A673 (cell line): ENCODE measurements at regions not wholly inside any gene's neighbourhood (a gene's known extent, or its start where the extent isn't known, plus 50 kb on each side); places are given as distances from the start of the nearest gene placed in this dataset.

Source experiments
- BruUV-seq: library from RNA; stranded (reverse); fragments of 400-500 nt; replicated peaks from 2 replicates; lab custom pipeline; 2021; lab: Mats Ljungman, UMichigan
- CTCF ChIA-PET: fragments of 300-600 bp; sonication (Branson Sonifier 250); formaldehyde crosslinking; loops from one replicate; lab custom pipeline; 2022; ENCODE audit warnings: antibody characterized with exemption; lab: Charles Lee
- POLR2A ChIA-PET: fragments of 300-600 bp; sonication (Branson Sonifier 250); formaldehyde crosslinking; loops from one replicate; lab custom pipeline; 2022; ENCODE audit warnings: antibody characterized with exemption; ENCODE audit not compliant: low non-redundant PET; lab: Charles Lee
- DNase-seq: peaks from one replicate; pipeline ENCODE4 v3.0.0-alpha.2; 2015; ENCODE audit warnings: low spot score
- H3K27ac ChIP-seq: fragments of 200-600 bp; sonication (generic); 2 replicates; pipeline ENCODE4 v1.5.1; 2016; ENCODE audit warnings: mixed run types, low read depth, mild to moderate bottlenecking, mixed read lengths, antibody characterized with exemption, low read length; ENCODE audit not compliant: poor library complexity, severe bottlenecking
- H3K27me3 ChIP-seq: fragments of 200-600 bp; sonication (generic); replicated peaks from 2 replicates; pipeline ENCODE4 v1.6.1; 2017; ENCODE audit warnings: mixed run types, low read depth, mild to moderate bottlenecking, mixed read lengths, antibody characterized with exemption, low read length; ENCODE audit not compliant: insufficient read depth, poor library complexity
- H3K36me3 ChIP-seq: fragments of 200-600 bp; sonication (generic); 2 replicates; pipeline ENCODE4 v1.6.1; 2016; ENCODE audit warnings: mixed run types, mild to moderate bottlenecking, mixed read lengths, antibody characterized with exemption, low read length; ENCODE audit not compliant: insufficient read depth, poor library complexity, severe bottlenecking
- H3K4me1 ChIP-seq: fragments of 200-600 bp; sonication (generic); 2 replicates; pipeline ENCODE4 v1.6.1; 2017; ENCODE audit warnings: mixed run types, mild to moderate bottlenecking, mixed read lengths, antibody characterized with exemption, low read length; ENCODE audit not compliant: insufficient read depth, poor library complexity, severe bottlenecking
- H3K4me3 ChIP-seq: fragments of 200-600 bp; sonication (generic); 2 replicates; pipeline ENCODE4 v1.5.1; 2016; ENCODE audit warnings: low read depth, mixed run types, mild to moderate bottlenecking, mixed read lengths, low read length; ENCODE audit not compliant: poor library complexity, severe bottlenecking
- H3K9me3 ChIP-seq: fragments of 200-600 bp; sonication (generic); 2 replicates; pipeline ENCODE4 v1.6.1; 2016; ENCODE audit warnings: mixed run types, low read depth, mild to moderate bottlenecking, mixed read lengths, antibody characterized with exemption, low read length; ENCODE audit not compliant: poor library complexity, severe bottlenecking
- EZH2 ChIP-seq: fragments of 200-600 bp; sonication (generic); IDR thresholded peaks from 2 replicates; pipeline ENCODE4 v1.6.1; 2017; ENCODE audit warnings: borderline replicate concordance, low read depth, mild to moderate bottlenecking, mixed read lengths, antibody characterized with exemption, low read length; ENCODE audit not compliant: poor library complexity, severe bottlenecking
- intact Hi-C: fragments of 100-400 bp; cut with micrococcal nuclease; formaldehyde crosslinking; loops from one replicate; pipeline ENCODE4 v1.10.0; 2022; ENCODE audit not compliant: unreplicated experiment
- TF ChIP-seq, protein P1 (sequence below): fragments of 300-800, 200-600 bp; sonication (generic); conservative IDR thresholded peaks from 2 replicates; pipeline ENCODE4 v1.5.1; 2017; ENCODE audit warnings: low read depth, mild to moderate bottlenecking, antibody characterized with exemption, low read length, moderate library complexity, mixed read lengths

DNA sequence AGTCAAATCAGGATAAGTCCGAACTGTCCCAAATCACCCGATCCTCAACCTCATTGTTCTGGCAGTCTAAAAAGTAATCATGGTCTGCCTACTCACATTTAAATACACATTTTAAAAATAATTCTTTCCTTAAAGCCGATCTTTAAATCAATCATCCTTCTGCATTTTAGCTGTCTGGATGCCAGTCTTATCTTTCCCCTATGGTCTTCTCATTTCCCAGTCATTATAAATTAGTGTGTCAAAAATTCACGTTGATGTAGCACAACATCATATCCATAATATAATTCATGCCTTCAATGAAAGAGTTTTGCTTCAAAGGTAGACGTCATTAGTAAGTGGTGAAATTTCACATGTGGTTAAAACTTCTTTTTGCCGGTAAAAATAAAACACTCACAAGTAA, 108.1 kb upstream of the FRG1 start:
- Histone ChIP-seq H3K27me3 (peaks cover 46% of the 10 kb centered on the region), H3K36me3 (no peaks in the 10 kb centered on the region), H3K4me1 (no peaks in the 10 kb centered on the region), H3K9me3 (no peaks in the 10 kb centered on the region), H3K27ac (no peak overlapping the region), H3K4me3 (no peak overlapping the region)
- intact Hi-C loops: no loop called here
- no peak for DNase-seq
- POLR2A ChIA-PET: no interaction called here
- BruUV-seq: no TSS peak
- TF ChIP-seq, protein P1, sequence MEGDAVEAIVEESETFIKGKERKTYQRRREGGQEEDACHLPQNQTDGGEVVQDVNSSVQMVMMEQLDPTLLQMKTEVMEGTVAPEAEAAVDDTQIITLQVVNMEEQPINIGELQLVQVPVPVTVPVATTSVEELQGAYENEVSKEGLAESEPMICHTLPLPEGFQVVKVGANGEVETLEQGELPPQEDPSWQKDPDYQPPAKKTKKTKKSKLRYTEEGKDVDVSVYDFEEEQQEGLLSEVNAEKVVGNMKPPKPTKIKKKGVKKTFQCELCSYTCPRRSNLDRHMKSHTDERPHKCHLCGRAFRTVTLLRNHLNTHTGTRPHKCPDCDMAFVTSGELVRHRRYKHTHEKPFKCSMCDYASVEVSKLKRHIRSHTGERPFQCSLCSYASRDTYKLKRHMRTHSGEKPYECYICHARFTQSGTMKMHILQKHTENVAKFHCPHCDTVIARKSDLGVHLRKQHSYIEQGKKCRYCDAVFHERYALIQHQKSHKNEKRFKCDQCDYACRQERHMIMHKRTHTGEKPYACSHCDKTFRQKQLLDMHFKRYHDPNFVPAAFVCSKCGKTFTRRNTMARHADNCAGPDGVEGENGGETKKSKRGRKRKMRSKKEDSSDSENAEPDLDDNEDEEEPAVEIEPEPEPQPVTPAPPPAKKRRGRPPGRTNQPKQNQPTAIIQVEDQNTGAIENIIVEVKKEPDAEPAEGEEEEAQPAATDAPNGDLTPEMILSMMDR: no peak
- TF ChIP-seq EZH2: no peak
- CTCF ChIA-PET: no interaction called here

DNA sequence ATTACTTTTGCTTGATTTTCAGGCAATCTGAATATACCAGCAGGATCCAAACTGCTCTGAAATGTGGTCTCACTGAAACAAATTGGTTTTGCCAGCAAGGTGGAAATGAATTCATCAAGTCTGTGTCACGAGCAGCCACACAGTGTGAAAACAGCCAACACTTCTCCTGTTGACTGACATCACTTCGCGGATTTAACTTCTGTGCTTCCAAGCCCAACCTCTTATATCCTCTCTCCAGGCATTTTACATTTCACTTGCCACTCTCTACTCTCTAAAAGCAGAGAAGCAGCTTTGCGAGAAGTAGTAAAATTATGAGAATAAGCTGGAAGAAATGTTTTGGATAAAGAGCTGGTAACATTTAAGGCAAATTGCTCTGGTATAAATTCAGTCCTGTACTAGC, 106.1 kb upstream of the FRG1 start:
- TF ChIP-seq, protein P1: no peak
- no peak for TF ChIP-seq EZH2
- intact Hi-C loops: no loop called here

DNA sequence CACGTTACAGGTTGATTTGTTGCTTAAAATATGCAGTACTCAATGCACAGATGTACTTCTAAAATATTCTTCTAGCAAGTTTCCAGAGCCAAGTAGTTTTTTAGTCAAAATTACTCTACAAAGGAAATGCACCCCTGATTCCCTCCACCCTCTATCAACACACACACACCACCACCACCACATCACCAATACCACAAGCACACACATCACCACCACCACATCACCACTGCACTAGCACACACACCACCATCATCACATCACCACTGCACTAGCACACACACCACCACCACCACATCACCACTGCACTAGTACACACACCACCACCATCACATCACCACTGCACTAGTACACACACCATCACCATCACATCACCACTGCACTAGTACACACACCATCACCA, 105.2 kb upstream of the FRG1 start:
- H3K27me3 ChIP-seq: peaks cover 38% of the 10 kb centered on the region
- BruUV-seq: no TSS peak
- no peaks in the 10 kb centered on the region for H3K9me3 ChIP-seq
- POLR2A ChIA-PET: no interaction called here
- CTCF ChIA-PET: no interaction called here
- H3K36me3 ChIP-seq: no peaks in the 10 kb centered on the region
- H3K27ac ChIP-seq: no peak overlapping the region
- TF ChIP-seq EZH2: no peak
- TF ChIP-seq, protein P1: no peak
- H3K4me3 ChIP-seq: no peak overlapping the region
- intact Hi-C loops: no loop called here
- DNase-seq: no peak
- H3K4me1 ChIP-seq: no peaks in the 10 kb centered on the region

More for the DNA sequence above, 106.1 kb upstream of the FRG1 start:
- Histone ChIP-seq H3K27me3 (peaks cover 46% of the 10 kb centered on the region), H3K4me3 (no peak overlapping the region), H3K36me3 (no peaks in the 10 kb centered on the region), H3K4me1 (no peaks in the 10 kb centered on the region), H3K9me3 (no peaks in the 10 kb centered on the region), H3K27ac (no peak overlapping the region)
- no TSS peak for BruUV-seq
- DNase-seq: no peak
- ChIA-PET CTCF (no interaction called here), POLR2A (no interaction called here)
